Keratinocyte (primary cell): ENCODE measurements at regions not wholly inside any gene's neighbourhood (a gene's known extent, or its start where the extent isn't known, plus 50 kb on each side); places are given as distances from the start of the nearest gene placed in this dataset.

Experiments
- DNase-seq: peaks from one replicate; pipeline ENCODE4 v3.0.0-alpha.2; 2011; ENCODE audit warnings: low read depth, missing footprints, low spot score
- FAIRE-seq: peaks from 2 replicates; lab custom pipeline; 2011; peaks lifted over from hg19 to GRCh38; lab: Jason Lieb, UNC
- H2AFZ ChIP-seq: 2 replicates; pipeline ENCODE4 v1.6.0; 2012; ENCODE audit warnings: low read length, control low read depth, inconsistent platforms; ENCODE audit not compliant: control insufficient read depth
- H3K27ac ChIP-seq: 2 replicates; pipeline ENCODE4 v1.5.1; 2011; ENCODE audit warnings: low read length; ENCODE audit not compliant: control insufficient read depth, insufficient read depth
- H3K27me3 ChIP-seq: 3 replicates; pipeline ENCODE4 v1.6.0; 2011; ENCODE audit warnings: low read length; ENCODE audit not compliant: control insufficient read depth, insufficient read depth; ENCODE audit errors: extremely low read depth
- H3K36me3 ChIP-seq, 2 experiments: 2 replicates in 1 of 2; 3 replicates in 1 of 2; pipeline ENCODE4 v1.5.1; 2011; ENCODE audit warnings: low read length in 2 of 2, mild to moderate bottlenecking in 1 of 2; ENCODE audit not compliant: control insufficient read depth in 2 of 2, insufficient read depth in 2 of 2; ENCODE audit errors: extremely low read depth in 1 of 2
- H3K4me1 ChIP-seq: 3 replicates; pipeline ENCODE4 v1.5.1; 2011; ENCODE audit warnings: low read length; ENCODE audit not compliant: control insufficient read depth, insufficient read depth; ENCODE audit errors: extremely low read depth
- H3K4me2 ChIP-seq: 3 replicates; pipeline ENCODE4 v1.6.0; 2011; ENCODE audit warnings: low read depth, low read length; ENCODE audit not compliant: control insufficient read depth, insufficient read depth; ENCODE audit errors: extremely low read depth
- H3K4me3 ChIP-seq, 3 experiments: fragments of 200-600 bp in 1 of 3; sonication (generic) in 1 of 3; 2 replicates in 2 of 3; 3 replicates in 1 of 3; pipeline ENCODE4 v1.5.1; 2011 to 2016; ENCODE audit warnings: low read length in 3 of 3, mild to moderate bottlenecking in 3 of 3, control low read depth in 2 of 3, inconsistent platforms in 1 of 3, low read depth in 1 of 3, mixed read lengths in 1 of 3, mixed run types in 1 of 3, moderate library complexity in 1 of 3; ENCODE audit not compliant: control insufficient read depth in 2 of 3, insufficient read depth in 2 of 3; ENCODE audit errors: extremely low read depth in 1 of 3
- H3K79me2 ChIP-seq: 2 replicates; pipeline ENCODE4 v1.6.0; 2012; ENCODE audit warnings: low read length; ENCODE audit not compliant: control insufficient read depth, insufficient read depth
- H3K9ac ChIP-seq: 3 replicates; pipeline ENCODE4 v1.6.0; 2011; ENCODE audit warnings: low read length; ENCODE audit not compliant: control insufficient read depth, insufficient read depth; ENCODE audit errors: extremely low read depth
- H3K9me1 ChIP-seq: 3 replicates; pipeline ENCODE4 v1.6.0; 2011; ENCODE audit warnings: low read length; ENCODE audit not compliant: control insufficient read depth, insufficient read depth; ENCODE audit errors: extremely low read depth
- H3K9me3 ChIP-seq: 2 replicates; pipeline ENCODE4 v1.5.1; 2012; ENCODE audit warnings: low read depth, low read length; ENCODE audit not compliant: control insufficient read depth
- H4K20me1 ChIP-seq: 3 replicates; pipeline ENCODE4 v1.6.0; 2011; ENCODE audit warnings: low read length; ENCODE audit not compliant: control insufficient read depth, insufficient read depth; ENCODE audit errors: extremely low read depth
- CTCF ChIP-seq, 3 experiments: IDR thresholded peaks in 1 of 3; conservative IDR thresholded peaks in 1 of 3; optimal IDR thresholded peaks in 1 of 3; 2 replicates in 2 of 3; 3 replicates in 1 of 3; pipeline versions ENCODE3 to v1.5.1; 2011; ENCODE audit warnings: low read length in 3 of 3, mild to moderate bottlenecking in 3 of 3, moderate library complexity in 2 of 3, control low read depth in 1 of 3, inconsistent platforms in 1 of 3; ENCODE audit not compliant: insufficient read depth in 2 of 3; ENCODE audit errors: extremely low read depth in 1 of 3
- EZH2 ChIP-seq: IDR thresholded peaks from one replicate; pipeline ENCODE4 v1.6.1; 2012; ENCODE audit warnings: inconsistent platforms, mild to moderate bottlenecking, low read length, moderate library complexity
- dilution Hi-C: fragments of 300-500 bp; cut with MboI; formaldehyde crosslinking; loops from one replicate; pipeline ENCODE4 v1.7.0; 2020; ENCODE audit warnings: low sequenced_read_pairs; ENCODE audit not compliant: extremely low pct_ligation_motif_present

GRCh38 chr17:77821114-77821513 lies 137.4 kb upstream of the TNRC6C start:
- Histone ChIP-seq H3K9ac (no peak overlapping the region), H3K27ac (no peak overlapping the region), H2AFZ (no peak overlapping the region), H3K9me1 (no peaks in the 10 kb centered on the region), H3K27me3 (peaks cover 17% of the 10 kb centered on the region), H3K4me1 (no peaks in the 10 kb centered on the region), H3K4me2 (no peak overlapping the region), H3K9me3 (no peaks in the 10 kb centered on the region), H3K36me3 (no peaks in the 10 kb centered on the region), H4K20me1 (no peaks in the 10 kb centered on the region), H3K4me3 (no peak overlapping the region), H3K79me2 (no peaks in the 10 kb centered on the region)
- FAIRE-seq: no peak
- dilution Hi-C loops: no loop called here
- TF ChIP-seq EZH2 (no peak), CTCF (optimal IDR thresholded peaks at IDR 0.05 in 1 of 3, IDR thresholded peaks at IDR 0.05 in 1 of 3, conservative IDR thresholded peaks at IDR 0.05 in 1 of 3; ENCODE audit: extremely low read depth in 1 of 3, insufficient read depth in 2 of 3, low read length in 3 of 3) (peak in 1 of 3 experiments; percentile 6)
- no peak for DNase-seq

- no peaks in the 10 kb centered on the region for H4K20me1 ChIP-seq
- H3K27ac ChIP-seq: no peak overlapping the region
- dilution Hi-C loops: no loop called here
- H3K9ac ChIP-seq: no peak overlapping the region
- DNase-seq: no peak
- no peak for FAIRE-seq
- no peaks in the 10 kb centered on the region for H3K4me1 ChIP-seq
- H3K4me2 ChIP-seq: no peak overlapping the region
- TF ChIP-seq CTCF (optimal IDR thresholded peaks at IDR 0.05 in 1 of 3, IDR thresholded peaks at IDR 0.05 in 1 of 3, conservative IDR thresholded peaks at IDR 0.05 in 1 of 3; ENCODE audit: extremely low read depth in 1 of 3, insufficient read depth in 2 of 3, low read length in 3 of 3): no peak
- TF ChIP-seq EZH2: no peak
- peaks cover 17% of the 10 kb centered on the region for H3K27me3 ChIP-seq
- no peaks in the 10 kb centered on the region for H3K36me3 ChIP-seq
- no peak overlapping the region for H2AFZ ChIP-seq
- no peak overlapping the region for H3K4me3 ChIP-seq
- no peaks in the 10 kb centered on the region for H3K9me1 ChIP-seq
- no peaks in the 10 kb centered on the region for H3K9me3 ChIP-seq
- no peaks in the 10 kb centered on the region for H3K79me2 ChIP-seq
These were observed 136.0 kb upstream of the TNRC6C start for GRCh38 chr17:77822302-77823030.
